Motor neuron (in vitro differentiated cells): ENCODE measurements at regions not wholly inside any gene's neighbourhood (a gene's known extent, or its start where the extent isn't known, plus 50 kb on each side); places are given as distances from the start of the nearest gene placed in this dataset.
"Not testable (repeated sequence)": the region's sequence is repeated elsewhere in the genome, so short reads cannot be mapped to it uniquely, and the experiment has no call there.

Experiments used
- ATAC-seq, 8 experiments: fragments of 200-7000 bp; cut with Tn5 transposase; replicated peaks in 6 of 8; 2 replicates each; pipeline ENCODE4 v1.8.0; 2021; ENCODE audit warnings: mild to moderate bottlenecking in 8 of 8, moderate library complexity in 8 of 8
- H3K27ac ChIP-seq, 2 donors: fragments of 250-450 bp; sonication (Bioruptor Pico); 2 replicates each; pipeline ENCODE4 v1.9.0; 2021; ENCODE audit warnings: antibody characterized with exemption in 2 of 2, mild to moderate bottlenecking in 2 of 2, moderate library complexity in 1 of 2
- H3K4me1 ChIP-seq, 2 donors: fragments of 250-450 bp; sonication (Bioruptor Pico); replicated peaks in 1 of 2; 2 replicates each; pipeline ENCODE4 v1.6.1; 2021; ENCODE audit warnings: antibody characterized with exemption in 2 of 2, mild to moderate bottlenecking in 2 of 2, moderate library complexity in 1 of 2
- H3K4me3 ChIP-seq, 5 donors: fragments of 250-450 bp; sonication (Bioruptor Pico); 2 replicates each; pipeline ENCODE4 v1.9.0; 2021; ENCODE audit warnings: antibody characterized with exemption in 5 of 5, mild to moderate bottlenecking in 5 of 5, moderate library complexity in 4 of 5
- WGBS, 10 experiments: fragments of 450-650 bp; shearing (Covaris generic); methylation state at CpG; one replicate each; pipeline ENCODE4 v1.0.0; 2022; 5-methylcytosine and 5-hydroxymethylcytosine counted together
- in situ Hi-C, 9 experiments: fragments of 400-800 bp; cut with MboI; loops; one replicate each; pipeline ENCODE4 v1.15.0; 2021; ENCODE audit warnings: low sequenced_read_pairs in 9 of 9, low pct_unique_long_range_greater_than_20kb in 2 of 9; ENCODE audit not compliant: unreplicated experiment in 9 of 9

- H3K27ac ChIP-seq = no peak overlapping the region
Measured at GRCh38 chr9:22208846-22209585, 199.9 kb upstream of the CDKN2B start.

GRCh38 chr9:22210262-22210661 lies 201.2 kb upstream of the CDKN2B start:
- in situ Hi-C loops = loop anchor here in 1 of 9 experiments (25.0 kb wide), 1 partner anchor 98 kb away; no protein-coding TSS in a partner anchor
- 17 to 100% (median 63%) methylated on average over 1 of the region's 1 CpG; no CpG with 5 or more reads in 2 of the 10 experiments for WGBS, 10 experiments
- no peaks in the 10 kb centered on the region for H3K4me1 ChIP-seq
- no peak overlapping the region for H3K27ac ChIP-seq
- H3K4me3 ChIP-seq = no peak overlapping the region
- no peak for ATAC-seq

More at GRCh38 chr9:22208846-22209585, 199.9 kb upstream of the CDKN2B start:
- Histone ChIP-seq H3K4me1 (no peaks in the 10 kb centered on the region), H3K4me3 (no peak overlapping the region)
- 0 to 100% (median 84%) methylated on average over 1 of the region's 1 CpG; no CpG with 5 or more reads in 6 of the 10 experiments for whole genome bisulfite sequencing, 10 experiments
- peak in 3 of 8 experiments; percentile 67 to 76 (median 73) for ATAC-seq
- in situ Hi-C loops = loop anchor here in 1 of 9 experiments (25.0 kb wide), 1 partner anchor 97 kb away; no protein-coding TSS in a partner anchor

- no peak for ATAC-seq
- 63 to 100% (median 77%) methylated on average over 1 to 2 of the region's 2 CpGs; no CpG with 5 or more reads in 4 of the 10 experiments for WGBS, 10 experiments
- Histone ChIP-seq H3K4me1 (no peaks in the 10 kb centered on the region), H3K4me3 (no peak overlapping the region), H3K27ac (no peak overlapping the region)
- in situ Hi-C loops = loop anchor here in 1 of 9 experiments (25.0 kb wide), 1 partner anchor 99 kb away; no protein-coding TSS in a partner anchor
Measured at GRCh38 chr9:22210936-22211335, 201.8 kb upstream of the CDKN2B start.

GRCh38 chr9:22211588-22212360 lies 202.7 kb upstream of the CDKN2B start:
- H3K4me1 ChIP-seq = no peaks in the 10 kb centered on the region
- in situ Hi-C loops = loop anchor here in 1 of 9 experiments (25.0 kb wide), 1 partner anchor 99 kb away; no protein-coding TSS in a partner anchor
- H3K4me3 ChIP-seq = no peak overlapping the region
- no peak overlapping the region for H3K27ac ChIP-seq
- 0 to 100% (median 82%) methylated on average over 1 to 4 of the region's 4 CpGs; no CpG with 5 or more reads in 1 of the 10 experiments for WGBS, 10 experiments
- peak in 3 of 8 experiments; percentile 85 to 92 (median 90) for ATAC-seq

- H3K4me1 ChIP-seq = no peaks in the 10 kb centered on the region
- in situ Hi-C loops = loop anchor here in 1 of 9 experiments (25.0 kb wide), 1 partner anchor 102 kb away; no protein-coding TSS in a partner anchor
- H3K27ac ChIP-seq = no peak overlapping the region
- no peak overlapping the region for H3K4me3 ChIP-seq
- peak in 1 of 8 experiments; percentile 62 for ATAC-seq
- 85 to 100% (median 100%) methylated on average over 1 to 3 of the region's 3 CpGs; no CpG with 5 or more reads in 1 of the 10 experiments for WGBS, 10 experiments
Measured at GRCh38 chr9:22214021-22214420, 204.9 kb upstream of the CDKN2B start.

GRCh38 chr9:22214497-22215031 lies 205.5 kb upstream of the CDKN2B start:
- Histone ChIP-seq H3K4me1 (no peaks in the 10 kb centered on the region), H3K4me3 (no peak overlapping the region), H3K27ac (no peak overlapping the region)
- peak in 2 of 8 experiments; percentile 16 to 81 for ATAC-seq
- in situ Hi-C loops = loop anchor here in 1 of 9 experiments (25.0 kb wide), 1 partner anchor 102 kb away; no protein-coding TSS in a partner anchor
- WGBS, 10 experiments = 48 to 100% (median 79%) methylated on average over 2 of the region's 2 CpGs; no CpG with 5 or more reads in 4 of the 10 experiments

GRCh38 chr9:22215521-22215920 lies 206.4 kb upstream of the CDKN2B start:
- Histone ChIP-seq H3K4me1 (no peaks in the 10 kb centered on the region), H3K27ac (no peak overlapping the region), H3K4me3 (no peak overlapping the region)
- in situ Hi-C loops = loop anchor here in 1 of 9 experiments (25.0 kb wide), 1 partner anchor 103 kb away; no protein-coding TSS in a partner anchor
- ATAC-seq = no peak
- WGBS, 10 experiments = 39 to 100% (median 72%) methylated on average over 1 to 3 of the region's 3 CpGs

GRCh38 chr9:22216730-22217172 lies 207.6 kb upstream of the CDKN2B start:
- peak in 2 of 8 experiments; percentile 92 to 93 for ATAC-seq
- Histone ChIP-seq H3K4me1 (no peaks in the 10 kb centered on the region), H3K4me3 (no peak overlapping the region), H3K27ac (no peak overlapping the region)
- WGBS, 10 experiments = 53 to 100% (median 88%) methylated on average over 1 to 4 of the region's 8 CpGs; no CpG with 5 or more reads in 6 of the 10 experiments
- in situ Hi-C loops = loop anchor here in 1 of 9 experiments (25.0 kb wide), 1 partner anchor 104 kb away; no protein-coding TSS in a partner anchor

GRCh38 chr9:22217254-22217653 lies 208.1 kb upstream of the CDKN2B start:
- Histone ChIP-seq H3K4me3 (no peak overlapping the region), H3K4me1 (no peaks in the 10 kb centered on the region), H3K27ac (no peak overlapping the region)
- peak in 2 of 8 experiments; percentile 22 to 23 for ATAC-seq
- 100% methylated on average over 1 of the region's 2 CpGs; no CpG with 5 or more reads in 6 of the 10 experiments for WGBS, 10 experiments
- in situ Hi-C loops = loop anchor here in 1 of 9 experiments (25.0 kb wide), 1 partner anchor 105 kb away; no protein-coding TSS in a partner anchor

GRCh38 chr9:22225856-22226255 lies 216.8 kb upstream of the CDKN2B start:
- 80 to 96% (median 92%) methylated on average over 1 to 7 of the region's 9 CpGs; no CpG with 5 or more reads in 6 of the 10 experiments for WGBS, 10 experiments
- not testable (repeated sequence) for H3K4me3 ChIP-seq, H3K27ac ChIP-seq, H3K4me1 ChIP-seq, ATAC-seq
- in situ Hi-C loops = loop anchor here in 4 of 9 experiments (25.0 kb wide), 3 partner anchors 189 to 414 kb away; partner anchors contain the start of genes CDKN2B (in 2 of the 4) and MTAP (in 2 of the 4)

GRCh38 chr9:22227986-22228385 lies 218.6 kb upstream of the DMRTA1 start:
- Histone ChIP-seq H3K4me3 (no peak overlapping the region), H3K4me1 (no peaks in the 10 kb centered on the region), H3K27ac (no peak overlapping the region)
- in situ Hi-C loops = loop anchor here in 4 of 9 experiments (25.0 kb wide), 3 partner anchors 191 to 416 kb away; partner anchors contain the start of genes CDKN2B (in 2 of the 4) and MTAP (in 2 of the 4)
- no peak for ATAC-seq

GRCh38 chr9:22228542-22228941 lies 218.1 kb upstream of the DMRTA1 start:
- Histone ChIP-seq H3K27ac (no peak overlapping the region), H3K4me1 (no peaks in the 10 kb centered on the region), H3K4me3 (no peak overlapping the region)
- 0 to 84% (median 49%) methylated on average over 1 to 3 of the region's 3 CpGs for WGBS, 10 experiments
- no peak for ATAC-seq
- in situ Hi-C loops = loop anchor here in 4 of 9 experiments (25.0 kb wide), 3 partner anchors 191 to 416 kb away; partner anchors contain the start of genes CDKN2B (in 2 of the 4) and MTAP (in 2 of the 4)
